ENCODE measurements at regions not wholly inside any gene's neighbourhood (a gene's known extent, or its start where the extent isn't known, plus 50 kb on each side); places are given as distances from the start of the nearest gene placed in this dataset.

DNA sequence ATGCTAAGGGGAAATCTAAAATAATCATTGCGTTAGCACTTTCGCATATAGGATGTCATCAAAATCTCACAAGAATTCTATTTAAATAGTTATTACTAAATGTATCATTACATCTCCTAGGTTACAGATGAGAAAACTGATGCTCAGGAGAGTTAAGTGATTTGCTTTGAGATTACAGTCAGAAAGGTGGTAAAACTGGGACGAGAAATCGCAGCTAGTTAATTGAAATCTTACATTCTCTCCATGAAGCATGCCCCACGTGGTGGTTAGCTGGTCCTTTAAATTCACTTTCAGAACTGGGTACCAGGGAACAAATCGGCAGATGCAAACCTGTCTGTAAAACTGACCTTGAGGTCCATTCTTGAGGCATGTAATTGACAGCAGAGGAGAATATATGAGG lies 71.8 kb upstream of the PLEKHG7 start:
- TF ChIP-seq, protein P1, sequence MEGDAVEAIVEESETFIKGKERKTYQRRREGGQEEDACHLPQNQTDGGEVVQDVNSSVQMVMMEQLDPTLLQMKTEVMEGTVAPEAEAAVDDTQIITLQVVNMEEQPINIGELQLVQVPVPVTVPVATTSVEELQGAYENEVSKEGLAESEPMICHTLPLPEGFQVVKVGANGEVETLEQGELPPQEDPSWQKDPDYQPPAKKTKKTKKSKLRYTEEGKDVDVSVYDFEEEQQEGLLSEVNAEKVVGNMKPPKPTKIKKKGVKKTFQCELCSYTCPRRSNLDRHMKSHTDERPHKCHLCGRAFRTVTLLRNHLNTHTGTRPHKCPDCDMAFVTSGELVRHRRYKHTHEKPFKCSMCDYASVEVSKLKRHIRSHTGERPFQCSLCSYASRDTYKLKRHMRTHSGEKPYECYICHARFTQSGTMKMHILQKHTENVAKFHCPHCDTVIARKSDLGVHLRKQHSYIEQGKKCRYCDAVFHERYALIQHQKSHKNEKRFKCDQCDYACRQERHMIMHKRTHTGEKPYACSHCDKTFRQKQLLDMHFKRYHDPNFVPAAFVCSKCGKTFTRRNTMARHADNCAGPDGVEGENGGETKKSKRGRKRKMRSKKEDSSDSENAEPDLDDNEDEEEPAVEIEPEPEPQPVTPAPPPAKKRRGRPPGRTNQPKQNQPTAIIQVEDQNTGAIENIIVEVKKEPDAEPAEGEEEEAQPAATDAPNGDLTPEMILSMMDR (conservative IDR thresholded peaks at IDR 0.05; ENCODE audit: low read depth in 2 of 2): no peak
- TF ChIP-seq POLR2AphosphoS5 (IDR thresholded peaks at IDR 0.05; ENCODE audit: low read depth) (no peak), EZH2phosphoT487 (IDR thresholded peaks at IDR 0.05; ENCODE audit: unreplicated experiment) (no peak), NANOG (IDR thresholded peaks at IDR 0.05; ENCODE audit: borderline replicate concordance) (no peak), CREB1 (CRISPR knock-in tag; IDR thresholded peaks at IDR 0.05; ENCODE audit: low read depth) (no peak), EZH2 (IDR thresholded peaks at IDR 0.05; ENCODE audit: low read depth, unreplicated experiment) (no peak), STAT1 (IDR thresholded peaks at IDR 0.05; ENCODE audit: unreplicated experiment) (no peak)
- TF ChIP-seq, protein P2, sequence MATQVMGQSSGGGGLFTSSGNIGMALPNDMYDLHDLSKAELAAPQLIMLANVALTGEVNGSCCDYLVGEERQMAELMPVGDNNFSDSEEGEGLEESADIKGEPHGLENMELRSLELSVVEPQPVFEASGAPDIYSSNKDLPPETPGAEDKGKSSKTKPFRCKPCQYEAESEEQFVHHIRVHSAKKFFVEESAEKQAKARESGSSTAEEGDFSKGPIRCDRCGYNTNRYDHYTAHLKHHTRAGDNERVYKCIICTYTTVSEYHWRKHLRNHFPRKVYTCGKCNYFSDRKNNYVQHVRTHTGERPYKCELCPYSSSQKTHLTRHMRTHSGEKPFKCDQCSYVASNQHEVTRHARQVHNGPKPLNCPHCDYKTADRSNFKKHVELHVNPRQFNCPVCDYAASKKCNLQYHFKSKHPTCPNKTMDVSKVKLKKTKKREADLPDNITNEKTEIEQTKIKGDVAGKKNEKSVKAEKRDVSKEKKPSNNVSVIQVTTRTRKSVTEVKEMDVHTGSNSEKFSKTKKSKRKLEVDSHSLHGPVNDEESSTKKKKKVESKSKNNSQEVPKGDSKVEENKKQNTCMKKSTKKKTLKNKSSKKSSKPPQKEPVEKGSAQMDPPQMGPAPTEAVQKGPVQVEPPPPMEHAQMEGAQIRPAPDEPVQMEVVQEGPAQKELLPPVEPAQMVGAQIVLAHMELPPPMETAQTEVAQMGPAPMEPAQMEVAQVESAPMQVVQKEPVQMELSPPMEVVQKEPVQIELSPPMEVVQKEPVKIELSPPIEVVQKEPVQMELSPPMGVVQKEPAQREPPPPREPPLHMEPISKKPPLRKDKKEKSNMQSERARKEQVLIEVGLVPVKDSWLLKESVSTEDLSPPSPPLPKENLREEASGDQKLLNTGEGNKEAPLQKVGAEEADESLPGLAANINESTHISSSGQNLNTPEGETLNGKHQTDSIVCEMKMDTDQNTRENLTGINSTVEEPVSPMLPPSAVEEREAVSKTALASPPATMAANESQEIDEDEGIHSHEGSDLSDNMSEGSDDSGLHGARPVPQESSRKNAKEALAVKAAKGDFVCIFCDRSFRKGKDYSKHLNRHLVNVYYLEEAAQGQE (IDR thresholded peaks at IDR 0.05; ENCODE audit: unreplicated experiment): no peak
- TF ChIP-seq, protein P3, sequence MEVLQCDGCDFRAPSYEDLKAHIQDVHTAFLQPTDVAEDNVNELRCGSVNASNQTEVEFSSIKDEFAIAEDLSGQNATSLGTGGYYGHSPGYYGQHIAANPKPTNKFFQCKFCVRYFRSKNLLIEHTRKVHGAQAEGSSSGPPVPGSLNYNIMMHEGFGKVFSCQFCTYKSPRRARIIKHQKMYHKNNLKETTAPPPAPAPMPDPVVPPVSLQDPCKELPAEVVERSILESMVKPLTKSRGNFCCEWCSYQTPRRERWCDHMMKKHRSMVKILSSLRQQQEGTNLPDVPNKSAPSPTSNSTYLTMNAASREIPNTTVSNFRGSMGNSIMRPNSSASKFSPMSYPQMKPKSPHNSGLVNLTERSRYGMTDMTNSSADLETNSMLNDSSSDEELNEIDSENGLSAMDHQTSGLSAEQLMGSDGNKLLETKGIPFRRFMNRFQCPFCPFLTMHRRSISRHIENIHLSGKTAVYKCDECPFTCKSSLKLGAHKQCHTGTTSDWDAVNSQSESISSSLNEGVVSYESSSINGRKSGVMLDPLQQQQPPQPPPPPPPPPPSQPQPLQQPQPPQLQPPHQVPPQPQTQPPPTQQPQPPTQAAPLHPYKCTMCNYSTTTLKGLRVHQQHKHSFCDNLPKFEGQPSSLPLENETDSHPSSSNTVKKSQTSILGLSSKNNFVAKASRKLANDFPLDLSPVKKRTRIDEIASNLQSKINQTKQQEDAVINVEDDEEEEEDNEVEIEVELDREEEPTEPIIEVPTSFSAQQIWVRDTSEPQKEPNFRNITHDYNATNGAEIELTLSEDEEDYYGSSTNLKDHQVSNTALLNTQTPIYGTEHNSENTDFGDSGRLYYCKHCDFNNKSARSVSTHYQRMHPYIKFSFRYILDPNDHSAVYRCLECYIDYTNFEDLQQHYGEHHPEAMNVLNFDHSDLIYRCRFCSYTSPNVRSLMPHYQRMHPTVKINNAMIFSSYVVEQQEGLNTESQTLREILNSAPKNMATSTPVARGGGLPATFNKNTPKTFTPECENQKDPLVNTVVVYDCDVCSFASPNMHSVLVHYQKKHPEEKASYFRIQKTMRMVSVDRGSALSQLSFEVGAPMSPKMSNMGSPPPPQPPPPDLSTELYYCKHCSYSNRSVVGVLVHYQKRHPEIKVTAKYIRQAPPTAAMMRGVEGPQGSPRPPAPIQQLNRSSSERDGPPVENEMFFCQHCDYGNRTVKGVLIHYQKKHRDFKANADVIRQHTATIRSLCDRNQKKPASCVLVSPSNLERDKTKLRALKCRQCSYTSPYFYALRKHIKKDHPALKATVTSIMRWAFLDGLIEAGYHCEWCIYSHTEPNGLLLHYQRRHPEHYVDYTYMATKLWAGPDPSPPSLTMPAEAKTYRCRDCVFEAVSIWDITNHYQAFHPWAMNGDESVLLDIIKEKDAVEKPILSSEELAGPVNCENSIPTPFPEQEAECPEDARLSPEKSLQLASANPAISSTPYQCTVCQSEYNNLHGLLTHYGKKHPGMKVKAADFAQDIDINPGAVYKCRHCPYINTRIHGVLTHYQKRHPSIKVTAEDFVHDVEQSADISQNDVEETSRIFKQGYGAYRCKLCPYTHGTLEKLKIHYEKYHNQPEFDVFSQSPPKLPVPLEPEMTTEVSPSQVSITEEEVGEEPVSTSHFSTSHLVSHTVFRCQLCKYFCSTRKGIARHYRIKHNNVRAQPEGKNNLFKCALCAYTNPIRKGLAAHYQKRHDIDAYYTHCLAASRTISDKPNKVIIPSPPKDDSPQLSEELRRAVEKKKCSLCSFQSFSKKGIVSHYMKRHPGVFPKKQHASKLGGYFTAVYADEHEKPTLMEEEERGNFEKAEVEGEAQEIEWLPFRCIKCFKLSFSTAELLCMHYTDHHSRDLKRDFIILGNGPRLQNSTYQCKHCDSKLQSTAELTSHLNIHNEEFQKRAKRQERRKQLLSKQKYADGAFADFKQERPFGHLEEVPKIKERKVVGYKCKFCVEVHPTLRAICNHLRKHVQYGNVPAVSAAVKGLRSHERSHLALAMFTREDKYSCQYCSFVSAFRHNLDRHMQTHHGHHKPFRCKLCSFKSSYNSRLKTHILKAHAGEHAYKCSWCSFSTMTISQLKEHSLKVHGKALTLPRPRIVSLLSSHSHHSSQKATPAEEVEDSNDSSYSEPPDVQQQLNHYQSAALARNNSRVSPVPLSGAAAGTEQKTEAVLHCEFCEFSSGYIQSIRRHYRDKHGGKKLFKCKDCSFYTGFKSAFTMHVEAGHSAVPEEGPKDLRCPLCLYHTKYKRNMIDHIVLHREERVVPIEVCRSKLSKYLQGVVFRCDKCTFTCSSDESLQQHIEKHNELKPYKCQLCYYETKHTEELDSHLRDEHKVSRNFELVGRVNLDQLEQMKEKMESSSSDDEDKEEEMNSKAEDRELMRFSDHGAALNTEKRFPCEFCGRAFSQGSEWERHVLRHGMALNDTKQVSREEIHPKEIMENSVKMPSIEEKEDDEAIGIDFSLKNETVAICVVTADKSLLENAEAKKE (CRISPR knock-in tag; IDR thresholded peaks at IDR 0.05): no peak

All from GM23338 (cell line).